Stimulated activated naive CD4-positive, alpha-beta T cell (primary cell): ENCODE measurements at regions not wholly inside any gene's neighbourhood (a gene's known extent, or its start where the extent isn't known, plus 50 kb on each side); places are given as distances from the start of the nearest gene placed in this dataset.
"Not testable (repeated sequence)": the region's sequence is repeated elsewhere in the genome, so short reads cannot be mapped to it uniquely, and the experiment has no call there.

ENCODE experiments used
- DNase-seq, 6 experiments: peaks; one replicate each; lab custom pipeline; 2025; lab: John Stamatoyannopoulos, UW

- no peak for DNase-seq
Observed at GRCh38 chr22:48493733-48494132, 1333.9 kb downstream of the BRD1 start.

GRCh38 chr22:48492366-48493320 lies 1335.0 kb downstream of the BRD1 start:
- DNase-seq: no peak

GRCh38 chr22:48491451-48491941 lies 1336.2 kb downstream of the BRD1 start:
- no peak for DNase-seq

- DNase-seq: no peak
Observed at GRCh38 chr22:48490500-48491411, 1336.9 kb downstream of the BRD1 start.

DNA sequence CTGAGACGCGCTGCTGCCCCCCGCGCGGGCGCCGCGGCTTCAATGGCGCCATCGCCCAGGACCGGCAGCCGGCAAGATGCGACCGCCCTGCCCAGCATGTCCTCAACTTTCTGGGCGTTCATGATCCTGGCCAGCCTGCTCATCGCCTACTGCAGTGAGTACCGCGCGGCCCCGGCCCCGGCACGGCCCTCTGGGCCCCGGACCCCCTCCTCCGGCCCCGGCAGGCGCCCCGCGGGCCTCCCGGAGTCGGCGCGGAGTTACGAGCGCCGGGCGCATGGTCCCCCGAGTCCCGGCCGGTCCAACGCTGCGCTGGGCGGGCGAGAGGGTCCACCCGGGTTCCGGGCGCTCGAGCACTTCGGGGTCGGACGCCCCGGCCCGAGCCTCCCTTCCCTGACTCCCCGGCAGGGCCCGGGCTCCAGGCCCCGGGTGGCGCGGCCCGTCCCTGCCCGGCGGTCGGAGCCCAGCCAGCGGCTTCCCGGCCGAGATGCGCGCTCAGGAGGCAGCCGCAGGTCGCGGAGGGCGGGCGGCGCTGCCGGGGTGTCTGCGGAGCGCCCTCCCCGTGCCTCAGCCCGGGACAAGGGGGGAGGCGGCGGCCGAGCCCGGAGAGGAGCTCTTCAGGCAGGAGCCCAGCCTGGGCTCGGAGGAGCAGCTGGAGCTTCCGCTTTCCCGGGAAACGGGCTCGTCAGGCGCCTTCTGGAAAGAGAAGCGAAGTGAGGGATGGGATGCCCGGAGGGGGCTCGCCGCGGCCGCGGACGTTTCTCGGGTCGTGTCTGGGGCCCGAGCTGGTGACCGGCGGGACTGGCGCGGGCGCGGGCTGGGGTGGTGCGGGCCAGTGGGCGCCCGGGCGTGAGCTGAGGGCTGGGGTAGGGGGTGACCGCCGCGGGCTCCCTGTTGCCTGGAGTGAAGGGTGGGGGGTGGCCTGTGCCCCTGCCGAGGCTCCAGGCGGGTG lies 1337.8 kb downstream of the BRD1 start:
- no peak for DNase-seq

DNA sequence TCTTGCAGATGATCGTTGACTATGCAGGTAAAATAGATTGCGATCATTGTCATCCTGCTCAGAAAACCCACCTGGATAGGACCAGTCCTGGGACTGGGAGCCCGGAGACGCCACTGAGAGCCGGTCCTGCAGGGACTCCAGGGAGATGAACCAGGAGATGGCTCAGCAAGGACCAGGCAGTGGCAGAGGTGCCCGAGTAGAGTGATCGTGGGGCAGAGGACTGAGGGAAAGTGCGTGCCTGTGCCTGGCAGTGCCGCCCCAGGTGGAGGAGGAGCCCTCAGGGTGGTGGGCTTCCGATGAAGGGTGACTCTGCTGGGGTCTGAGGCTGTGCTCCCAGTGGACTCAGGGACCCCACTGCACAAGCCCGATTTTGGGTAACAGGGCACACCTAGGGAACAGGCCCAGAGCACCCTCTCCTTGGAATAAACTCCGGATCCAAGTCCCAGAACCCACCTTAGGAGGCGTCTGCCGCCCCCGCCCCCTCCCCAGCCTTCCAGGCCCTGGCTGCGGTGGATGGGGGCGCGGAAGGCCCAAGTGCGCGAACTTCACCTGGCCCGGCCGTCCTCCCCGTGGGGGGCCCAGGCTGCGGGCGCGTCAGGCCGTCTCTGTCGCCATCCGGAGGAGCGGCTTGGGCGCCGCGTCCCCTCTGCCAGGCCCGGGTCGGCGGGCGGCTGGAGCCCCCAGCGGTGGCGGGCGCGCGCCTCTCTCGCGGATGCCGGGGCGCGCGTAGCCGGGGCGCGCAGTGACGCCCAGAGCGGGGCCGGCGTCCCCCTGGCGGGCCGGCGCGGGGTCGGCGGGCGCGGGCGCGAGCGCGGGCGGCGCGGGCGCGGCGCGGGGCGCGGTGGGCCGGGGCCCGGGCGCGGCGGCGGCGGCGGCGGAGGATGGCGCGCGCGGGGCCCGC lies 1338.8 kb downstream of the BRD1 start:
- DNase-seq: no peak

GRCh38 chr22:48488149-48488551 lies 1339.5 kb downstream of the BRD1 start:
- no peak for DNase-seq

DNA sequence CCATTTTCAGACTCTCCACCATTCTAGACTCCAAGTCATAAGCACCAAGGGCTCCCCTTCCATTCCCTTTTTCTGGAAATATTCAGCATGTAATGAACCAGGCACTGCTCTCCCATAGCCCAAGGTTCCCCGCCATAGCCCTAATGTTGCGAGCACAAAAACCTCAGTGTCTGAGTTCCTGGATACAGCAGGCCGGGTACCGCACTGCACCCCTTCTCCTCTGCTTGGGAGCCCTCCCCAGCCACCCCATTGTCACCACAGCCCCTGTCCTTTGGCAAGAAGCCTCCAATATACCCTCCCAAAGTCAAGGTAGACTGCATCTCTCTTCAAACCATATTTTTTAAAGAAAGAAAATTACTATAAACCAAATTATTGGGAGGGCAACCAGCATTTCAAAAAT lies 1341.1 kb downstream of the BRD1 start:
- DNase-seq: no peak

DNA sequence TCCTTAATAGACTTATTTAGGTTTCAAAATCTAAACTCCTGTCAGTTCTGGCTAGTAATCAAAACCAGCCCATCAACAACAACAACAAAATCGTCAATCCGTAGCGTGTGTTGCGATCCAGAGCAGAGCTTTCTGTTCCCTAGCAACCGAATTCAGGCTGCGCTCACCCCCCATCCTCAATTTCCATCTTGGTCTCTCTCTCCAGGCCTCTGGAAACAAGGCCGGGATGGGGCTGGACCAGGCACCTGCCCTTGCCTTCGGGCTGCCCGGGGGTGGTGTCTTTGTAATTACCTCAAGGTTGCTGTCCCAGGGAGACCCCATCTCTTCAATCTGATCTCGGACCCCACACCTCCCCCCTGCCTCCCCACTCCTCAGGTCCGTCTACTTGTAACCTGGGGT lies 1341.5 kb downstream of the BRD1 start:
- DNase-seq: no peak

GRCh38 chr22:48485149-48486133 lies 1342.2 kb downstream of the BRD1 start:
- DNase-seq: no peak

- no peak for DNase-seq
Observed at GRCh38 chr22:48483764-48484528, 1343.7 kb downstream of the BRD1 start.

DNA sequence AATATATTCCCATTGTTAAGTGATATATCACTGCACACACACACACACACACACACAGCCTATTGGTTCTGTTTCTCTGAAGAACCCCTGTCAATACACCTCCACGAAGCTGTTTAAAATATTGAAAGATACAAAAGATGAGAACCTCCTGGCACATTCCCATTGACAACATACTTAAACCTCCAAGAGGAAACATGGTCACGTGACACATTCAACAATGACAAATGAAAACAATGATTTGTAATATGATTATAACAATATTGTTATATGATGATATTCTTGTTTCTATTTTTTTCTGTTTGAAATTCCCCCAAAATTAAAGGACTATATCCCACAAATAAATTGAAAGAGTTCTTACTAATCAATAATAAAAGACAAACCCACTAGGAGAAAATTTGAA lies 1344.9 kb downstream of the BRD1 start:
- no peak for DNase-seq

DNA sequence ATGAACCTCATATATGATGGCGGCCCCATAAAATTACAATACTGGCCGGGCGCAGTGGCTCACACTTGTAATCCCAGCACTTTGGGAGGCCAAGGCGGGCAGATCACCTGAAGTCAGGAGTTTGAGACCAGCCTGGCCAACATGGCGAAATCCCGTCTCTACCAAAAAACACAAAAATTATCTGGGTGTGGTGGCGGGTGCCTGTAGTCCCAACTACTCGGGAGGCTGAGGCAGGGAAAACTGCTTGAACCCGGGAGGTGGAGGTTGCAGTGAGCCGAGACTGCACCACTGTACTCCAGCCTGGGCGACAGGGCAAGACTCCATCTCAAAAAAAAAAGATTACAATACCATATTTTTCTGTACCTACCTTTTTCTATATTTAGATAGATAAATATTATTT lies 1345.5 kb downstream of the BRD1 start:
- not testable (repeated sequence) for DNase-seq

- no peak for DNase-seq
Observed at GRCh38 chr22:48481748-48482147, 1345.9 kb downstream of the BRD1 start.

- no peak for DNase-seq
Observed at GRCh38 chr22:48478529-48479265, 1349.0 kb downstream of the BRD1 start.

GRCh38 chr22:48478124-48478523 lies 1349.5 kb downstream of the BRD1 start:
- no peak for DNase-seq

- DNase-seq: no peak
Observed at GRCh38 chr22:48477031-48477721, 1350.5 kb downstream of the BRD1 start.
